ENCODE measurements at regions not wholly inside any gene's neighbourhood (a gene's known extent, or its start where the extent isn't known, plus 50 kb on each side); places are given as distances from the start of the nearest gene placed in this dataset.

- Histone ChIP-seq H3K4me2 (ENCODE audit: insufficient read depth, insufficient read length, low read length) (no peak overlapping the region), H2BK120ac (ENCODE audit: low read depth, low read length, poor library complexity, severe bottlenecking) (no peak overlapping the region), H3K23ac (ENCODE audit: insufficient read length, low read depth, low read length) (no peak overlapping the region), H2AK5ac (ENCODE audit: insufficient read length, low read length) (no peak overlapping the region), H4K20me1 (ENCODE audit: control insufficient read depth, insufficient read depth, insufficient read length) (no peaks in the 10 kb centered on the region), H3K79me1 (ENCODE audit: insufficient read depth, low read depth, low read length, poor library complexity, severe bottlenecking) (no peaks in the 10 kb centered on the region), H3T11ph (ENCODE audit: low read length) (no peak overlapping the region), H3K23me2 (ENCODE audit: insufficient read length, low read depth, low read length, poor library complexity, severe bottlenecking) (no peaks in the 10 kb centered on the region), H2BK15ac (ENCODE audit: low read depth, low read length) (no peak overlapping the region), H3K4me1 (ENCODE audit: insufficient read depth, low read length) (no peaks in the 10 kb centered on the region), H3K27ac (ENCODE audit: insufficient read length, low read depth, low read length) (no peak overlapping the region), H3K27me3 (ENCODE audit: insufficient read depth, low read length) (no peaks in the 10 kb centered on the region), H2BK20ac (ENCODE audit: low read depth, low read length, poor library complexity, severe bottlenecking) (no peak overlapping the region), H3K14ac (ENCODE audit: insufficient read depth, low read length) (no peak overlapping the region), H2BK12ac (ENCODE audit: insufficient read length, low read depth, low read length) (no peak overlapping the region), H4K8ac (replicated peaks; ENCODE audit: insufficient read length, low read depth, low read length) (no peak overlapping the region), H3K9me3 (ENCODE audit: control insufficient read depth, low read depth, low read length) (no peaks in the 10 kb centered on the region), H3K18ac (ENCODE audit: insufficient read length, low read depth, low read length) (no peak overlapping the region), H3K79me2 (ENCODE audit: insufficient read depth, low read length) (no peaks in the 10 kb centered on the region), H4K91ac (ENCODE audit: insufficient read length, low read depth, low read length) (no peak overlapping the region), H4K5ac (ENCODE audit: insufficient read length, low read depth, low read length) (no peak overlapping the region), H3K9ac (ENCODE audit: extremely low read depth, insufficient read length, low read length) (no peak overlapping the region), H2AFZ (ENCODE audit: low read length) (no peak overlapping the region), H2BK5ac (ENCODE audit: insufficient read length, low read length) (no peak overlapping the region), H3K56ac (ENCODE audit: insufficient read length, low read depth, low read length) (no peak overlapping the region), H3K4ac (ENCODE audit: low read depth, low read length) (no peak overlapping the region)
- Mint-ChIP-seq H3K27ac (no peak overlapping the region), H3K4me3 (no peak overlapping the region), H3K36me3 (ENCODE audit: insufficient read depth in 1 of 3, low read depth in 3 of 3) (peaks cover 0 to 3% (median 0%) of the 10 kb centered on the region in 3 experiments; a peak in 1 of 7 replicates), H3K9me3 (peaks cover 4% of the 10 kb centered on the region in 2 experiments; a peak in 3 of 5 replicates), H3K27me3 (ENCODE audit: low read depth) (0 out of 2 replicates have a peak, but pooled peaks cover 2% of the 10 kb centered on the region), H3K4me1 (peaks cover 4 to 14% of the 10 kb centered on the region in 2 experiments; a peak in 3 of 4 replicates)
- WGBS (ENCODE audit: extremely low coverage, insufficient read length, low lambda C conversion rate): no CpG with 5 or more reads among the region's 3 CpGs
- DNase-seq: no peak
- TF ChIP-seq CTCF (conservative IDR thresholded peaks at IDR 0.05): no peak
Observed at GRCh38 chr5:143730112-143730801, 81.7 kb upstream of the HMHB1 start.

Data from H9 (cell line).